ENCODE measurements at regions not wholly inside any gene's neighbourhood (a gene's known extent, or its start where the extent isn't known, plus 50 kb on each side); places are given as distances from the start of the nearest gene placed in this dataset.

- TF ChIP-seq CTCF (IDR thresholded peaks at IDR 0.05) (peak; percentile 54 to 78 (median 66)), POLR2A (IDR thresholded peaks at IDR 0.05) (no peak)
These were observed 79.8 kb upstream of the CHD6 start for GRCh38 chr20:41697861-41698559.

Measured in heart left ventricle (tissue), 13 donors.